ENCODE measurements at regions not wholly inside any gene's neighbourhood (a gene's known extent, or its start where the extent isn't known, plus 50 kb on each side); places are given as distances from the start of the nearest gene placed in this dataset.

DNA sequence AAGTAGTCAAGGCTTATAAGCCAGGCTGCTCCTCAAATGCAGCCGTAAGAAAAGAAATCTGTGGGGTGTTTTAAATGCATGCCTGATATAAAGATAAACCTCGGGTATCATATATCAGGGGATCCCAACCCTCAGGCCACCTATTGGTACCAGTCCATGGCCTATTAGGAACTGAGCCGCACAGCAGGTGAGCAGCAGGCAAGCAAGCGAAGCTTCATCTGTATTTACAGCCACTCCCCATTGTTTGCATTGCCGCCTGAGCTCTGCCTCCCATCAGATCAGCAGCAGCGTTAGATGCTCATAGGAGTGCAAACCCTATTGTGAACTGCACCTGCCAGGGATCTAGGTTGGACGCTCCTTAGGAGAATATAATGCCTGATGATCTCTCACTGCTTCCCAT lies 233.5 kb upstream of the SERP2 start:
- H2BK120ac ChIP-seq (replicated peaks; ENCODE audit: low read depth, low read length) = no peak overlapping the region
- H3K27ac ChIP-seq (ENCODE audit: low read depth, low read length) = no peak overlapping the region
- H3K23ac ChIP-seq (ENCODE audit: insufficient read length) = no peak overlapping the region
- H2AFZ ChIP-seq (ENCODE audit: low read length) = no peak overlapping the region
- H3K9ac ChIP-seq (replicated peaks in 1 of 4; ENCODE audit: extremely low read depth in 1 of 4, low read depth in 3 of 4, low read length in 3 of 4) = no peak overlapping the region
- no peak overlapping the region for H2BK15ac ChIP-seq (ENCODE audit: low read length)
- H4K20me1 ChIP-seq (replicated peaks in 1 of 2; ENCODE audit: control insufficient read depth in 1 of 2, insufficient read depth in 2 of 2, low read length in 2 of 2) = no peaks in the 10 kb centered on the region
- no peak for FAIRE-seq
- peak overlapping the region in 1 of 2 experiments; percentile 92; a peak in 2 of 4 replicates for H3K4me2 ChIP-seq (ENCODE audit: insufficient read depth in 1 of 2, low read depth in 2 of 2, low read length in 2 of 2)
- H3K23me2 ChIP-seq (ENCODE audit: low read depth, low read length) = peaks cover 4% of the 10 kb centered on the region
- no peak overlapping the region for H3K14ac ChIP-seq (ENCODE audit: insufficient read length)
- 66% methylated on average over 7 of the region's 7 CpGs; no CpG with 5 or more reads in 1 of the 2 experiments for WGBS, 2 experiments (ENCODE audit: extremely low coverage in 1 of 2, insufficient coverage in 1 of 2, insufficient read length in 1 of 2, insufficient replicate concordance in 2 of 2, low coverage in 1 of 2, low lambda C conversion rate in 2 of 2, missing lambda C conversion rate in 1 of 2)
- peaks cover 0 to 4% (median 3%) of the 10 kb centered on the region in 4 experiments; a peak in 4 of 7 replicates for H3K4me1 ChIP-seq (replicated peaks in 1 of 4; ENCODE audit: control insufficient read depth in 3 of 4, insufficient read depth in 4 of 4, low read length in 3 of 4)
- H2BK20ac ChIP-seq (ENCODE audit: low read length) = no peak overlapping the region
- no peak overlapping the region for H4K8ac ChIP-seq (ENCODE audit: extremely low read depth, insufficient read depth, low read length)
- H2AK5ac ChIP-seq (ENCODE audit: low read depth, low read length) = no peak overlapping the region
- H3K9me3 ChIP-seq (ENCODE audit: insufficient read depth in 2 of 2, low read depth in 1 of 2, low read length in 1 of 2) = no peaks in the 10 kb centered on the region
- no peaks in the 10 kb centered on the region for H3K27me3 ChIP-seq (replicated peaks in 1 of 4; ENCODE audit: control insufficient read depth in 3 of 4, extremely low read depth in 1 of 4, insufficient read depth in 3 of 4, low read length in 3 of 4)
- CTCF ChIA-PET (ENCODE audit: partially characterized antibody) = interaction anchor here (0.8 to 1.8 kb wide), 9 partner anchors 10 to 231 kb away, joined by 3 to 5 read pairs (median 3); no protein-coding TSS in a partner anchor
- no peak overlapping the region for H3K4ac ChIP-seq (replicated peaks; ENCODE audit: insufficient read length, low read depth, low read length)
- H3K18ac ChIP-seq (ENCODE audit: extremely low read depth, low read length) = no peak overlapping the region
- H3K4me3 ChIP-seq (ENCODE audit: extremely low read depth in 1 of 4, insufficient read depth in 2 of 4, low read depth in 3 of 4, low read length in 4 of 4) = no peak overlapping the region
- no peaks in the 10 kb centered on the region for H3K79me1 ChIP-seq (ENCODE audit: low read depth, low read length)
- H3K56ac ChIP-seq (replicated peaks; ENCODE audit: insufficient read length, low read depth, low read length) = no peak overlapping the region
- peak in 1 of 2 experiments; percentile 48 for DNase-seq (ENCODE audit: low read depth in 1 of 2, low spot score in 2 of 2)
- no peaks in the 10 kb centered on the region for H3K36me3 ChIP-seq (ENCODE audit: control insufficient read depth in 2 of 4, insufficient read depth in 4 of 4, low read length in 3 of 4)
- H2BK5ac ChIP-seq (ENCODE audit: low read depth, low read length) = no peak overlapping the region
- H3K79me2 ChIP-seq (ENCODE audit: control insufficient read depth in 1 of 2, insufficient read depth in 2 of 2, low read length in 2 of 2) = no peaks in the 10 kb centered on the region
- H2BK12ac ChIP-seq (ENCODE audit: low read depth, low read length) = no peak overlapping the region
- H4K5ac ChIP-seq (ENCODE audit: insufficient read length, low read depth, low read length) = no peak overlapping the region
- POLR2A ChIA-PET (ENCODE audit: partially characterized antibody) = interaction anchor here (2.5 kb wide), 1 partner anchor 296 kb away, joined by 17 read pairs; no protein-coding TSS in a partner anchor
- no peak overlapping the region for H4K91ac ChIP-seq (replicated peaks; ENCODE audit: insufficient read length, low read length)
- TF ChIP-seq ATF2 (IDR thresholded peaks at IDR 0.05; ENCODE audit: low read length) = no peak
- TF ChIP-seq HDAC2 (IDR thresholded peaks at IDR 0.05; ENCODE audit: borderline replicate concordance in 1 of 2, low read depth in 2 of 2, low read length in 2 of 2) = no peak
- no peak for TF ChIP-seq SRF (IDR thresholded peaks at IDR 0.05; ENCODE audit: low read depth, low read length)
- no peak for TF ChIP-seq POLR2A (IDR thresholded peaks at IDR 0.05; ENCODE audit: control extremely low read depth in 1 of 2, low read depth in 2 of 2, low read length in 2 of 2)
- TF ChIP-seq NANOG (IDR thresholded peaks at IDR 0.05; ENCODE audit: insufficient read depth, low read depth, low read length, poor library complexity, severe bottlenecking) = no peak
- TF ChIP-seq FOSL1 (IDR thresholded peaks at IDR 0.05; ENCODE audit: insufficient read depth, low read depth, low read length) = no peak
